ENCODE measurements at regions not wholly inside any gene's neighbourhood (a gene's known extent, or its start where the extent isn't known, plus 50 kb on each side); places are given as distances from the start of the nearest gene placed in this dataset.

GRCh38 chr5:2883771-2884170 lies 132.3 kb upstream of the IRX2 start:
- H3K14ac ChIP-seq (ENCODE audit: insufficient read length) = no peak overlapping the region
- no peak overlapping the region for H3K56ac ChIP-seq (replicated peaks; ENCODE audit: insufficient read length, low read depth, low read length)
- no peak overlapping the region for H3K4ac ChIP-seq (replicated peaks; ENCODE audit: insufficient read length, low read depth, low read length)
- no peak overlapping the region for H3K27ac ChIP-seq (ENCODE audit: low read depth, low read length)
- no peak overlapping the region for H4K91ac ChIP-seq (replicated peaks; ENCODE audit: insufficient read length, low read length)
- peaks cover 7 to 10% of the 10 kb centered on the region in 2 experiments; a peak in 3 of 4 replicates for H3K9me3 ChIP-seq (ENCODE audit: insufficient read depth in 2 of 2, low read depth in 1 of 2, low read length in 1 of 2)
- no peaks in the 10 kb centered on the region for H3K79me1 ChIP-seq (ENCODE audit: low read depth, low read length)
- no peak overlapping the region for H3K18ac ChIP-seq (ENCODE audit: extremely low read depth, low read length)
- no peaks in the 10 kb centered on the region for H3K36me3 ChIP-seq (ENCODE audit: control insufficient read depth in 2 of 4, insufficient read depth in 4 of 4, low read length in 3 of 4)
- no peak overlapping the region for H3K9ac ChIP-seq (replicated peaks in 1 of 4; ENCODE audit: extremely low read depth in 1 of 4, low read depth in 3 of 4, low read length in 3 of 4)
- H2BK20ac ChIP-seq (ENCODE audit: low read length) = no peak overlapping the region
- CTCF ChIA-PET (ENCODE audit: partially characterized antibody) = interaction anchor here (0.7 kb wide), 1 partner anchor 126 kb away, joined by 3 read pairs; no protein-coding TSS in a partner anchor
- TF ChIP-seq KDM4A (IDR thresholded peaks at IDR 0.05; ENCODE audit: low read depth, low read length, severe bottlenecking) (no peak), SAP30 (IDR thresholded peaks at IDR 0.05; ENCODE audit: insufficient read depth, insufficient replicate concordance, low read length) (no peak), POLR2AphosphoS5 (IDR thresholded peaks at IDR 0.05; ENCODE audit: low read depth, low read length) (no peak), ZNF274 (IDR thresholded peaks at IDR 0.05; ENCODE audit: borderline replicate concordance, extremely low read depth, low read length) (no peak), ATF3 (IDR thresholded peaks at IDR 0.05; ENCODE audit: insufficient read depth, low read depth, low read length) (no peak), CTCF (IDR thresholded peaks at IDR 0.05; ENCODE audit: control extremely low read depth in 1 of 3, insufficient read depth in 1 of 3, low read depth in 1 of 3, low read length in 3 of 3) (no peak), JUN (IDR thresholded peaks at IDR 0.05; ENCODE audit: low read depth, low read length) (no peak), YY1 (IDR thresholded peaks at IDR 0.05; ENCODE audit: low read depth, low read length) (no peak), BACH1 (IDR thresholded peaks at IDR 0.05; ENCODE audit: low read length) (no peak), EP300 (IDR thresholded peaks at IDR 0.05; ENCODE audit: borderline replicate concordance in 1 of 2, low read depth in 2 of 2, low read length in 2 of 2) (no peak)
- no peak overlapping the region for H2AK5ac ChIP-seq (ENCODE audit: low read depth, low read length)
- H4K20me1 ChIP-seq (replicated peaks in 1 of 2; ENCODE audit: control insufficient read depth in 1 of 2, insufficient read depth in 2 of 2, low read length in 2 of 2) = peaks cover 0 to 6% of the 10 kb centered on the region in 2 experiments
- H2BK15ac ChIP-seq (ENCODE audit: low read length) = no peak overlapping the region
- POLR2A ChIA-PET (ENCODE audit: partially characterized antibody) = no interaction called here
- H2BK12ac ChIP-seq (ENCODE audit: low read depth, low read length) = no peak overlapping the region
- no peak overlapping the region for H3K4me3 ChIP-seq (ENCODE audit: extremely low read depth in 1 of 4, insufficient read depth in 2 of 4, low read depth in 3 of 4, low read length in 4 of 4)
- H4K5ac ChIP-seq (ENCODE audit: insufficient read length, low read depth, low read length) = no peak overlapping the region
- no peak overlapping the region for H4K8ac ChIP-seq (ENCODE audit: extremely low read depth, insufficient read depth, low read length)
- H2BK5ac ChIP-seq (ENCODE audit: low read depth, low read length) = no peak overlapping the region
- no peaks in the 10 kb centered on the region; a peak in 1 of 7 replicates for H3K4me1 ChIP-seq (replicated peaks in 1 of 4; ENCODE audit: control insufficient read depth in 3 of 4, insufficient read depth in 4 of 4, low read length in 3 of 4)
- H3K27me3 ChIP-seq (replicated peaks in 1 of 4; ENCODE audit: control insufficient read depth in 3 of 4, extremely low read depth in 1 of 4, insufficient read depth in 3 of 4, low read length in 3 of 4) = no peaks in the 10 kb centered on the region
- DNase-seq (ENCODE audit: low read depth in 1 of 2, low spot score in 2 of 2) = peak in 1 of 2 experiments; percentile 4
- H3K4me2 ChIP-seq (ENCODE audit: insufficient read depth in 1 of 2, low read depth in 2 of 2, low read length in 2 of 2) = no peak overlapping the region
- H3K23me2 ChIP-seq (ENCODE audit: low read depth, low read length) = peaks cover 6% of the 10 kb centered on the region; the same call in 1 of the 2 replicates
- FAIRE-seq = no peak
- no peaks in the 10 kb centered on the region for H3K79me2 ChIP-seq (ENCODE audit: control insufficient read depth in 1 of 2, insufficient read depth in 2 of 2, low read length in 2 of 2)
- 93% methylated on average over 8 of the region's 8 CpGs; no CpG with 5 or more reads in 1 of the 2 experiments for WGBS, 2 experiments (ENCODE audit: extremely low coverage in 1 of 2, insufficient coverage in 1 of 2, insufficient read length in 1 of 2, insufficient replicate concordance in 2 of 2, low coverage in 1 of 2, low lambda C conversion rate in 2 of 2, missing lambda C conversion rate in 1 of 2)
- no peak overlapping the region for H2AFZ ChIP-seq (ENCODE audit: low read length)
- no peak overlapping the region for H3K23ac ChIP-seq (ENCODE audit: insufficient read length)
- H2BK120ac ChIP-seq (replicated peaks; ENCODE audit: low read depth, low read length) = no peak overlapping the region
